Panc1 (cell line): ENCODE measurements at regions not wholly inside any gene's neighbourhood (a gene's known extent, or its start where the extent isn't known, plus 50 kb on each side); places are given as distances from the start of the nearest gene placed in this dataset.

Experiments used
- ATAC-seq: fragments of 200-7000 bp; cut with Tn5 transposase; 2 replicates; pipeline ENCODE4 v1.9.1; 2020; ENCODE audit warnings: mild to moderate bottlenecking, moderate library complexity
- BruUV-seq: library from RNA; stranded (reverse); fragments of 400-500 nt; replicated peaks from 2 replicates; lab custom pipeline; 2021; lab: Mats Ljungman, UMichigan
- CTCF ChIA-PET: fragments of 300-600 bp; sonication (Branson Sonifier 250); formaldehyde crosslinking; loops from one replicate; lab custom pipeline; 2022; ENCODE audit warnings: antibody characterized with exemption; lab: Charles Lee
- POLR2A ChIA-PET: fragments of 300-600 bp; sonication (Branson Sonifier 250); formaldehyde crosslinking; loops from one replicate; lab custom pipeline; 2022; ENCODE audit warnings: antibody characterized with exemption; lab: Charles Lee
- DNase-seq: peaks from one replicate; pipeline ENCODE4 v3.0.0-alpha.2; 2010; ENCODE audit warnings: low read depth, low spot score
- H3K27ac ChIP-seq: 2 replicates; pipeline ENCODE4 v1.5.1; 2011; ENCODE audit warnings: mild to moderate bottlenecking, low read length, inconsistent platforms
- H3K27me3 ChIP-seq: fragments of 200-500 bp; sonication (Bioruptor generic); 2 replicates; pipeline ENCODE4 v1.6.0; 2014; ENCODE audit warnings: low read length, inconsistent platforms; ENCODE audit not compliant: control insufficient read depth, insufficient read depth
- H3K36me3 ChIP-seq: fragments of 200-500 bp; sonication (Bioruptor generic); 2 replicates; pipeline ENCODE4 v1.5.1; 2014; ENCODE audit warnings: inconsistent platforms, mild to moderate bottlenecking, low read length, moderate library complexity; ENCODE audit not compliant: control insufficient read depth, insufficient read depth
- H3K4me1 ChIP-seq: 2 replicates; pipeline ENCODE4 v1.5.1; 2011; ENCODE audit warnings: inconsistent platforms, mild to moderate bottlenecking, low read length, moderate library complexity; ENCODE audit not compliant: control insufficient read depth, insufficient read depth
- H3K4me3 ChIP-seq, 2 experiments: 2 replicates each; pipeline ENCODE4 v1.5.1; 2011 to 2012; ENCODE audit warnings: low read depth in 2 of 2, low read length in 2 of 2, mild to moderate bottlenecking in 2 of 2, inconsistent platforms in 1 of 2, moderate library complexity in 1 of 2
- H3K9me3 ChIP-seq: fragments of 200-500 bp; sonication (Bioruptor generic); 2 replicates; pipeline ENCODE4 v1.5.1; 2014; ENCODE audit warnings: low read depth, mild to moderate bottlenecking, inconsistent platforms, low read length, moderate library complexity; ENCODE audit not compliant: control insufficient read depth, insufficient read depth
- POLR2AphosphoS5 ChIP-seq: IDR thresholded peaks from 2 replicates; pipeline ENCODE4 v1.6.1; 2012; ENCODE audit warnings: mild to moderate bottlenecking, low read depth, low read length, moderate library complexity
- SIN3A ChIP-seq: IDR thresholded peaks from 2 replicates; pipeline ENCODE4 v1.6.1; 2012; ENCODE audit warnings: low read depth, mild to moderate bottlenecking, low read length, moderate library complexity, borderline replicate concordance; ENCODE audit not compliant: insufficient read depth
- TCF7L2 ChIP-seq: IDR thresholded peaks from 2 replicates; pipeline ENCODE4 v1.6.1; 2011; ENCODE audit warnings: mild to moderate bottlenecking, low read depth, low read length, inconsistent platforms
- in situ Hi-C: cut with HindIII; loops from 2 replicates; pipeline ENCODE4 v1.10.0; 2016; ENCODE audit warnings: low sequenced_read_pairs, low pct_unique_long_range_greater_than_20kb
- intact Hi-C: fragments of 100-400 bp; cut with micrococcal nuclease; formaldehyde crosslinking; loops from one replicate; pipeline ENCODE4 v1.10.0; 2022; ENCODE audit not compliant: unreplicated experiment
- TF ChIP-seq, protein P1 (sequence below): fragments of 450-650 bp; IDR thresholded peaks from 2 replicates; pipeline ENCODE4 v1.5.1; 2017; ENCODE audit warnings: mild to moderate bottlenecking
- TF ChIP-seq, protein P2 (sequence below), 2 experiments: IDR thresholded peaks; 2 replicates each; pipeline ENCODE4 v1.6.1; 2011 to 2012; ENCODE audit warnings: low read depth in 2 of 2, control low read depth in 1 of 2, low read length in 1 of 2, mild to moderate bottlenecking in 1 of 2, moderate library complexity in 1 of 2; ENCODE audit not compliant: insufficient read depth in 1 of 2

DNA sequence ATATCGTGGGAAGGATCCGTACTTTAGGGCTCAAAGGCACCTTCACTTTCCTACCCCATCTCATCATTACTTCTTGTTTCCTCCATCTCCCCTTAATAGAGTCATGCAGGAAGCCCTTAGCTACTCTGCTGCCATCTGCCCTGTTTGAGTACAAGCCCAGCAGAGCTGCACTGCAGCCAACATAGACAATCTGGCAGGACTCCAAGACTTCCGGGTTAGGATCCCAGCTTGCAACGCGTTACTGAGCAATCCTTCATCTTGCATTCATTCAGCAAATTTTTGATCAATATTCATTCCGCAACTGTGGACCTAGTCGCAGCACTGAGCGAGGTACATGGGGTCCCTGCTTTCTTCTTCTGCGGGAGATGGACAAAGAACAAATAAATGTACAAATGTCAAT lies 344.9 kb downstream of the BCOR start:
- ATAC-seq (no peak), DNase-seq (no peak)
- TF ChIP-seq, protein P1, sequence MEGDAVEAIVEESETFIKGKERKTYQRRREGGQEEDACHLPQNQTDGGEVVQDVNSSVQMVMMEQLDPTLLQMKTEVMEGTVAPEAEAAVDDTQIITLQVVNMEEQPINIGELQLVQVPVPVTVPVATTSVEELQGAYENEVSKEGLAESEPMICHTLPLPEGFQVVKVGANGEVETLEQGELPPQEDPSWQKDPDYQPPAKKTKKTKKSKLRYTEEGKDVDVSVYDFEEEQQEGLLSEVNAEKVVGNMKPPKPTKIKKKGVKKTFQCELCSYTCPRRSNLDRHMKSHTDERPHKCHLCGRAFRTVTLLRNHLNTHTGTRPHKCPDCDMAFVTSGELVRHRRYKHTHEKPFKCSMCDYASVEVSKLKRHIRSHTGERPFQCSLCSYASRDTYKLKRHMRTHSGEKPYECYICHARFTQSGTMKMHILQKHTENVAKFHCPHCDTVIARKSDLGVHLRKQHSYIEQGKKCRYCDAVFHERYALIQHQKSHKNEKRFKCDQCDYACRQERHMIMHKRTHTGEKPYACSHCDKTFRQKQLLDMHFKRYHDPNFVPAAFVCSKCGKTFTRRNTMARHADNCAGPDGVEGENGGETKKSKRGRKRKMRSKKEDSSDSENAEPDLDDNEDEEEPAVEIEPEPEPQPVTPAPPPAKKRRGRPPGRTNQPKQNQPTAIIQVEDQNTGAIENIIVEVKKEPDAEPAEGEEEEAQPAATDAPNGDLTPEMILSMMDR: no peak
- no peak for TF ChIP-seq TCF7L2
- H3K36me3 ChIP-seq: no peaks in the 10 kb centered on the region
- intact Hi-C loops (no loop called here), in situ Hi-C loops (no loop called here)
- H3K4me3 ChIP-seq: no peak overlapping the region
- ChIA-PET POLR2A (no interaction called here), CTCF (no interaction called here)
- BruUV-seq: no TSS peak
- H3K27me3 ChIP-seq: no peaks in the 10 kb centered on the region
- H3K9me3 ChIP-seq: no peaks in the 10 kb centered on the region
- H3K27ac ChIP-seq: no peak overlapping the region
- peaks cover 5% of the 10 kb centered on the region; the same call in 1 of the 2 replicates for H3K4me1 ChIP-seq

DNA sequence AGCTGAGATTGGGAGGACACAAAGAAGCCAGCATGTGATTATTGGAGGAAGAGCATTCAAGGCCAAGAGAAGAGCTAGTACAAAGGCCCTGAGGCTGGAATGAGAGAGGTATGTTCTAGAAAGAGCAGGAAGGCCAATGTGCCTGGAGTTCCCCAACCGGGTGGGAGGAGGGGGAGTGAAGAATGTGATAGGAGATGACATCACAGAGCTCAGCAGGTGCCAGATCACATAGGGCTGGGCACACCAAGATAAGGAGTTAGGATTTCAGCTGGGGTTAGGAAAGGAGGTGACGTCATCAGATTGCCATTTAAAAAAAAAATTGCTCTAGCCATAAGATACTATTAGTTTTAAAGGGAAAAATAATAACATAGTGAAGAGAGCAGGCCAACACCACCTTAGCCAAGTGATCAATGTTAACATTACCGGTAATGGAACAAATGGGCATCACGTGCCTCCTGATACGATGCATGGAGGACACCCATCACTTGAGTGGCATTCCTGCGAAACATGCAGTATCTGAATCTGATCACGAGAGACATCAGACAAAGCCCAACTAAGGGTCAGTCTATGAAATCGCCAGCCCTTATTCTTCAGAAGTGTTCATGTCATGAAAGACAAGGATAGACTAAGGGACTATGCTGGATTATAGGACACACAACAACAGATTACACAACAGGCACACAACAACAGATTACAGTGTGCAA lies 344.3 kb downstream of the BCOR start:
- ChIA-PET POLR2A (no interaction called here), CTCF (no interaction called here)
- no peak for TF ChIP-seq SIN3A
- TF ChIP-seq, protein P1: no peak
- TF ChIP-seq POLR2AphosphoS5: no peak
- no peak for TF ChIP-seq TCF7L2
- TF ChIP-seq, protein P2, sequence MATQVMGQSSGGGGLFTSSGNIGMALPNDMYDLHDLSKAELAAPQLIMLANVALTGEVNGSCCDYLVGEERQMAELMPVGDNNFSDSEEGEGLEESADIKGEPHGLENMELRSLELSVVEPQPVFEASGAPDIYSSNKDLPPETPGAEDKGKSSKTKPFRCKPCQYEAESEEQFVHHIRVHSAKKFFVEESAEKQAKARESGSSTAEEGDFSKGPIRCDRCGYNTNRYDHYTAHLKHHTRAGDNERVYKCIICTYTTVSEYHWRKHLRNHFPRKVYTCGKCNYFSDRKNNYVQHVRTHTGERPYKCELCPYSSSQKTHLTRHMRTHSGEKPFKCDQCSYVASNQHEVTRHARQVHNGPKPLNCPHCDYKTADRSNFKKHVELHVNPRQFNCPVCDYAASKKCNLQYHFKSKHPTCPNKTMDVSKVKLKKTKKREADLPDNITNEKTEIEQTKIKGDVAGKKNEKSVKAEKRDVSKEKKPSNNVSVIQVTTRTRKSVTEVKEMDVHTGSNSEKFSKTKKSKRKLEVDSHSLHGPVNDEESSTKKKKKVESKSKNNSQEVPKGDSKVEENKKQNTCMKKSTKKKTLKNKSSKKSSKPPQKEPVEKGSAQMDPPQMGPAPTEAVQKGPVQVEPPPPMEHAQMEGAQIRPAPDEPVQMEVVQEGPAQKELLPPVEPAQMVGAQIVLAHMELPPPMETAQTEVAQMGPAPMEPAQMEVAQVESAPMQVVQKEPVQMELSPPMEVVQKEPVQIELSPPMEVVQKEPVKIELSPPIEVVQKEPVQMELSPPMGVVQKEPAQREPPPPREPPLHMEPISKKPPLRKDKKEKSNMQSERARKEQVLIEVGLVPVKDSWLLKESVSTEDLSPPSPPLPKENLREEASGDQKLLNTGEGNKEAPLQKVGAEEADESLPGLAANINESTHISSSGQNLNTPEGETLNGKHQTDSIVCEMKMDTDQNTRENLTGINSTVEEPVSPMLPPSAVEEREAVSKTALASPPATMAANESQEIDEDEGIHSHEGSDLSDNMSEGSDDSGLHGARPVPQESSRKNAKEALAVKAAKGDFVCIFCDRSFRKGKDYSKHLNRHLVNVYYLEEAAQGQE (IDR thresholded peaks at IDR 0.05; ENCODE audit: insufficient read depth in 1 of 2, low read depth in 2 of 2, low read length in 1 of 2): no peak
- H3K27me3 ChIP-seq: no peaks in the 10 kb centered on the region
- intact Hi-C loops (no loop called here), in situ Hi-C loops (no loop called here)
- ATAC-seq: no peak
- no TSS peak for BruUV-seq
- H3K9me3 ChIP-seq: no peaks in the 10 kb centered on the region
- no peaks in the 10 kb centered on the region for H3K36me3 ChIP-seq
- DNase-seq: no peak
- peaks cover 5% of the 10 kb centered on the region; the same call in 1 of the 2 replicates for H3K4me1 ChIP-seq
- no peak overlapping the region for H3K4me3 ChIP-seq
- H3K27ac ChIP-seq: no peak overlapping the region; the same call in 1 of the 2 replicates
